K562 (cell line): ENCODE measurements at regions not wholly inside any gene's neighbourhood (a gene's known extent, or its start where the extent isn't known, plus 50 kb on each side); places are given as distances from the start of the nearest gene placed in this dataset.

Experiments
- ATAC-seq: fragments of 200-7000 bp; cut with Tn5 transposase; 3 replicates; pipeline ENCODE4 v1.9.1; 2020; ENCODE audit warnings: moderate library complexity
- BruUV-seq: library from RNA; stranded (reverse); fragments of 400-500 nt; replicated peaks from 2 replicates; lab custom pipeline; 2021; lab: Mats Ljungman, UMichigan
- CTCF ChIA-PET: fragments of 300-600 bp; formaldehyde crosslinking; extraction: SDS; loops from one replicate; lab custom pipeline; 2021; ENCODE audit warnings: low intra/inter-chr PET ratio; lab: Yijun Ruan, JAX
- POLR2A ChIA-PET: fragments of 300-600, 350-650 bp; sonication (Branson Sonifier 250); formaldehyde crosslinking; extraction: SDS; loops from one replicate; lab custom pipeline; 2021; ENCODE audit warnings: antibody characterized with exemption, inconsistent platforms; lab: Yijun Ruan, JAX
- DNase-seq, 4 experiments: peaks; one replicate each; pipeline versions ENCODE4 v3.0.0 to v3.0.0-alpha.2; 2011 to 2018; ENCODE audit warnings: low spot score in 3 of 4, mixed read lengths in 3 of 4; ENCODE audit errors: extremely low read depth in 1 of 4
- FAIRE-seq: peaks from 2 replicates; lab custom pipeline; 2011; peaks lifted over from hg19 to GRCh38; lab: Jason Lieb, UNC
- H2AFZ ChIP-seq: 2 replicates; pipeline ENCODE4 v1.6.0; 2011; ENCODE audit warnings: low read depth, low read length, control low read depth, inconsistent platforms
- H3K27ac ChIP-seq: fragments of 200-600 bp; 3 replicates; pipeline ENCODE4 v1.8.0; 2011; ENCODE audit warnings: low read depth, mild to moderate bottlenecking, control low read depth, inconsistent platforms, low read length, moderate library complexity, mixed read lengths; ENCODE audit errors: extremely low read depth
- H3K27me3 ChIP-seq, 2 experiments: fragments of 300-600 bp in 1 of 2; 2 replicates in 1 of 2; 3 replicates in 1 of 2; pipeline versions ENCODE4 v1.6.0 to v1.8.0; 2011; ENCODE audit warnings: inconsistent platforms in 2 of 2, low read length in 2 of 2, mild to moderate bottlenecking in 1 of 2, mixed read lengths in 1 of 2, moderate library complexity in 1 of 2; ENCODE audit not compliant: control insufficient read depth in 2 of 2, insufficient read depth in 2 of 2
- H3K36me3 ChIP-seq: fragments of 300-600 bp; 3 replicates; pipeline ENCODE4 v1.8.0; 2011; ENCODE audit warnings: mild to moderate bottlenecking, low read length, inconsistent platforms; ENCODE audit not compliant: control insufficient read depth, insufficient read depth
- H3K4me1 ChIP-seq, 2 experiments: fragments of 200-600 bp in 1 of 2; replicated peaks in 1 of 2; 2 replicates in 1 of 2; 3 replicates in 1 of 2; pipeline versions ENCODE4 v1.5.1 to v1.8.0; 2011; ENCODE audit warnings: inconsistent platforms in 2 of 2, low read length in 2 of 2, mild to moderate bottlenecking in 1 of 2, mixed read lengths in 1 of 2, moderate library complexity in 1 of 2; ENCODE audit not compliant: control insufficient read depth in 2 of 2, insufficient read depth in 2 of 2
- H3K4me2 ChIP-seq: 2 replicates; pipeline ENCODE4 v1.6.1; 2011; ENCODE audit warnings: low read length, control low read depth, inconsistent platforms, mixed read lengths; ENCODE audit not compliant: insufficient read depth
- H3K4me3 ChIP-seq: fragments of 200-600 bp; sonication (generic), shearing (Covaris generic); 2 replicates; pipeline ENCODE4 v1.5.1; 2016; ENCODE audit warnings: control low read depth, inconsistent platforms
- H3K79me2 ChIP-seq: fragments of 200-600 bp; 3 replicates; pipeline ENCODE4 v1.8.0; 2011; ENCODE audit warnings: low read length, inconsistent platforms; ENCODE audit not compliant: control insufficient read depth, insufficient read depth
- H3K9ac ChIP-seq, 2 experiments: 2 replicates each; pipeline versions ENCODE4 v1.6.0 to v1.6.1; 2011; ENCODE audit warnings: low read depth in 2 of 2, low read length in 2 of 2, control low read depth in 1 of 2, inconsistent platforms in 1 of 2, mild to moderate bottlenecking in 1 of 2, mixed read lengths in 1 of 2; ENCODE audit not compliant: insufficient read depth in 1 of 2
- H3K9me1 ChIP-seq: one replicate; pipeline ENCODE4 v1.6.0; 2011; ENCODE audit warnings: inconsistent platforms, mild to moderate bottlenecking, low read length, moderate library complexity; ENCODE audit not compliant: control insufficient read depth, insufficient read depth
- H3K9me3 ChIP-seq: replicated peaks from 2 replicates; pipeline ENCODE4 v1.5.1; 2011; ENCODE audit warnings: low read depth, low read length, inconsistent platforms; ENCODE audit not compliant: control insufficient read depth, insufficient read depth
- H4K20me1 ChIP-seq: replicated peaks from 2 replicates; pipeline ENCODE4 v1.6.1; 2011; ENCODE audit warnings: low read length, inconsistent platforms, mixed read lengths; ENCODE audit not compliant: control insufficient read depth, insufficient read depth
- HNRNPK ChIP-seq: fragments of 200-400 bp; formaldehyde crosslinking; IDR thresholded peaks from one replicate; pipeline ENCODE4 v1.6.1; 2018; ENCODE audit warnings: mild to moderate bottlenecking, low read depth, low read length; ENCODE audit not compliant: poor library complexity, severe bottlenecking
- POLR3A ChIP-seq: IDR thresholded peaks from 2 replicates; pipeline ENCODE4 v1.6.1; 2011; ENCODE audit warnings: borderline replicate concordance, mild to moderate bottlenecking, moderate library complexity; ENCODE audit not compliant: insufficient read length, insufficient read depth; ENCODE audit errors: extremely low read depth
- RAD21 ChIP-seq, 2 experiments: fragments of 250-450 bp in 1 of 2; fragments of 450-650 bp in 1 of 2; sonication (Bioruptor Pico) in 1 of 2; formaldehyde crosslinking in 1 of 2; IDR thresholded peaks in 1 of 2; conservative IDR thresholded peaks in 1 of 2; 2 replicates each; pipeline versions ENCODE4 v1.4.0 to v1.8.0; 2020 to 2022; ENCODE audit warnings: mild to moderate bottlenecking in 2 of 2, moderate library complexity in 1 of 2
- ZNF140 ChIP-seq: fragments of 250-450 bp; sonication (Bioruptor Pico); IDR thresholded peaks from 2 replicates; pipeline ENCODE4 v1.8.0; 2021; ENCODE audit warnings: moderate library complexity, mild to moderate bottlenecking, inconsistent platforms
- ZNF695 ChIP-seq: fragments of 450-650 bp; formaldehyde crosslinking; IDR thresholded peaks from 2 replicates; pipeline ENCODE4 v1.4.0; 2020; ENCODE audit warnings: mild to moderate bottlenecking, moderate library complexity
- WGBS: fragments of 100-300 bp; shearing (Covaris generic); methylation state at CpG from one replicate; pipeline ENCODE4 v1.1.6; 2016; ENCODE audit warnings: low coverage, mixed read lengths; ENCODE audit not compliant: insufficient coverage; ENCODE audit errors: missing lambda C conversion rate; 5-methylcytosine and 5-hydroxymethylcytosine counted together
- in situ Hi-C: fragments of 300-500 bp; cut with MboI; formaldehyde crosslinking; loops from 4 replicates; pipeline ENCODE4 v1.15.0; 2018; ENCODE audit warnings: inconsistent platforms, mixed read lengths
- intact Hi-C: fragments of 100-400 bp; cut with micrococcal nuclease; formaldehyde crosslinking; loops from 2 replicates; pipeline ENCODE4 v1.14.2; 2022
- TF ChIP-seq, protein P1 (sequence below): IDR thresholded peaks from 2 replicates; pipeline ENCODE4 v1.6.1; 2014; ENCODE audit warnings: antibody characterized with exemption
- TF ChIP-seq, protein P2 (sequence below), 2 experiments: fragments of 450-650 bp in 1 of 2; sonication (generic) in 1 of 2; formaldehyde crosslinking in 1 of 2; IDR thresholded peaks in 1 of 2; conservative IDR thresholded peaks in 1 of 2; 2 replicates each; pipeline versions ENCODE4 v1.6.1 to v1.8.1; 2016 to 2023; ENCODE audit warnings: mild to moderate bottlenecking in 2 of 2, moderate library complexity in 2 of 2, inconsistent platforms in 1 of 2, missing genetic modification reagents in 1 of 2
- TF ChIP-seq, protein P3 (sequence below): IDR thresholded peaks from 2 replicates; pipeline ENCODE4 v1.6.1; 2011; ENCODE audit not compliant: insufficient read length; ENCODE audit errors: extremely low read depth

DNA sequence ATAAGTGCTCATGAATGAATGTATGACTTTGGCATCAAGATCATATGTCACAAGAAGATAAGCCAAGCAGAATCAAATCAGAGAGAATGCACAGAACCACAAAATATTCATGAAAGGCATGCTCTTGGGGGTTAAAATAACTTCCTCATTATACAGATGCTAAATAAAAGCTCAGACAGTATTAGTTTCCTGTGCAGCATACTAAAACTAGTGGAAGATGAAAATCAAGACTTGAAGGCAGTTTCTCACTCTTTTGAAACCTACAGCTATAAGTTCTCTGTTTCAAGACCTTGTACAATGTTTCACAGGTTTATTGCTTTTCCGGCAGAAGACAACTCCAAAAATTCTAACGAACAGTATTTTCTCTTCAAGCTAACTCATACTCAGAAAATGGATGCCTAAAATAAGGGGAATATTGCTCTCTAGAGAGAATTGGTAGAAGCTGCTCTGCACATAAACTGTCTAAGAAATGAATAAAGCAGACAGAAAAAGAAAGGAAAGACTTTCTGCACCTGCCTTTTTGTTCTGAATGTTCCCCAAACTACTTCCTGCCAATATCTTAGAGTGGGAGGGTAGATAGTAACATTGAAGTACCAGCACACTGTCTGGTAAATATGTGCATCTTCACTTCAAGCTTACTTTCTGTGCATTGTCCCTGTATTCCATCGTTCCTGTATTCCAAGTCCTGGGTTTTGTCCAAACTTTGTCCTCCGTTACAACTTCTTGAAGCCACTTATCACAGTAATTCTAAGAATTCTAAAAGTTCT, 639.4 kb upstream of the FAT3 start (continued):
- TF ChIP-seq RAD21 (CRISPR knock-in tag; conservative IDR thresholded peaks at IDR 0.05 in 1 of 2, IDR thresholded peaks at IDR 0.05 in 1 of 2), result no peak
- TF ChIP-seq ZNF140 (CRISPR knock-in tag), result no peak
- TF ChIP-seq, protein P1, sequence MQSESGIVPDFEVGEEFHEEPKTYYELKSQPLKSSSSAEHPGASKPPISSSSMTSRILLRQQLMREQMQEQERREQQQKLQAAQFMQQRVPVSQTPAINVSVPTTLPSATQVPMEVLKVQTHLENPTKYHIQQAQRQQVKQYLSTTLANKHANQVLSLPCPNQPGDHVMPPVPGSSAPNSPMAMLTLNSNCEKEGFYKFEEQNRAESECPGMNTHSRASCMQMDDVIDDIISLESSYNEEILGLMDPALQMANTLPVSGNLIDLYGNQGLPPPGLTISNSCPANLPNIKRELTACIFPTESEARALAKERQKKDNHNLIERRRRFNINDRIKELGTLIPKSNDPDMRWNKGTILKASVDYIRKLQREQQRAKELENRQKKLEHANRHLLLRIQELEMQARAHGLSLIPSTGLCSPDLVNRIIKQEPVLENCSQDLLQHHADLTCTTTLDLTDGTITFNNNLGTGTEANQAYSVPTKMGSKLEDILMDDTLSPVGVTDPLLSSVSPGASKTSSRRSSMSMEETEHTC, result no peak
- TF ChIP-seq, all 486 proteins: peak for 0

DNA sequence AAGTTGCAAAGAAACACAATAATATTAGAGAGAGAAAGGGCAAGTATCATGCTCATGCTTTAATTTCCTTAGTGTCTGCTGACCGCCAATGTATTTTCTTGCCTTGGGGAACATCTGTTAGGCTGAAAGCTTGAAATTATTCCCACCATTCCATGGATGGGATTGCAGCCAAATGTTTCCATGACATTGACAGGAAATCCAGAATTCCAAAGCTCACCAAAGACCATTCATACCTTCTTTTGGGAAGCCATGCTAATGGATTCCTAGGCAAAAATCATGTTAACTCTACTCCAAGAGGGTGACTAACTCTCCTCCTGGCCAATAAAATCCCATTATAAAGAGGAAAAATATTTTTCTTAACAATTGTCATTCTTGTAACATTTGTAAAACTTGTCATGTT, 661.4 kb upstream of the FAT3 start:
- H3K27ac ChIP-seq, result no peak overlapping the region
- H3K4me1 ChIP-seq, result no peaks in the 10 kb centered on the region
- no peaks in the 10 kb centered on the region for H4K20me1 ChIP-seq
- POLR2A ChIA-PET, result no interaction called here
- intact Hi-C loops (no loop called here), in situ Hi-C loops (no loop called here)
- H3K79me2 ChIP-seq, result no peaks in the 10 kb centered on the region
- no TSS peak for BruUV-seq
- no peaks in the 10 kb centered on the region for H3K27me3 ChIP-seq
- no peak overlapping the region for H3K4me2 ChIP-seq
- H3K9me3 ChIP-seq, result no peaks in the 10 kb centered on the region
- H3K9me1 ChIP-seq, result no peaks in the 10 kb centered on the region
- H2AFZ ChIP-seq, result no peak overlapping the region
- no peak overlapping the region for H3K4me3 ChIP-seq
- ATAC-seq, result no peak
- TF ChIP-seq, protein P2, sequence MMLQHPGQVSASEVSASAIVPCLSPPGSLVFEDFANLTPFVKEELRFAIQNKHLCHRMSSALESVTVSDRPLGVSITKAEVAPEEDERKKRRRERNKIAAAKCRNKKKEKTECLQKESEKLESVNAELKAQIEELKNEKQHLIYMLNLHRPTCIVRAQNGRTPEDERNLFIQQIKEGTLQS (IDR thresholded peaks at IDR 0.05), result no peak
- TF ChIP-seq, protein P2 (CRISPR knock-in tag; conservative IDR thresholded peaks at IDR 0.05), result no peak
- TF ChIP-seq ZNF695 (CRISPR knock-in tag), result no peak
- TF ChIP-seq POLR3A, result no peak
- no peak for TF ChIP-seq HNRNPK
- TF ChIP-seq, protein P3, sequence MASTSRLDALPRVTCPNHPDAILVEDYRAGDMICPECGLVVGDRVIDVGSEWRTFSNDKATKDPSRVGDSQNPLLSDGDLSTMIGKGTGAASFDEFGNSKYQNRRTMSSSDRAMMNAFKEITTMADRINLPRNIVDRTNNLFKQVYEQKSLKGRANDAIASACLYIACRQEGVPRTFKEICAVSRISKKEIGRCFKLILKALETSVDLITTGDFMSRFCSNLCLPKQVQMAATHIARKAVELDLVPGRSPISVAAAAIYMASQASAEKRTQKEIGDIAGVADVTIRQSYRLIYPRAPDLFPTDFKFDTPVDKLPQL, result no peak
- H3K36me3 ChIP-seq, result no peaks in the 10 kb centered on the region
- FAIRE-seq, result no peak
- CTCF ChIA-PET, result no interaction called here
- 10% methylated on average over 1 of the region's 1 CpG for WGBS
- no peak for DNase-seq
- H3K9ac ChIP-seq, result no peak overlapping the region
